ENCODE measurements at regions not wholly inside any gene's neighbourhood (a gene's known extent, or its start where the extent isn't known, plus 50 kb on each side); places are given as distances from the start of the nearest gene placed in this dataset.
"Not testable (repeated sequence)": the region's sequence is repeated elsewhere in the genome, so short reads cannot be mapped to it uniquely, and the experiment has no call there.

GRCh38 chr15:32312721-32313120 is 90.4 kb downstream of the GOLGA8K start:
- H3K79me2 ChIP-seq (ENCODE audit: insufficient read depth, low read length); H3K4me3 ChIP-seq (replicated peaks in 1 of 2; ENCODE audit: low read depth in 1 of 2, low read length in 2 of 2); H2AFZ ChIP-seq (ENCODE audit: low read depth, low read length, poor library complexity, severe bottlenecking); H3K4me1 ChIP-seq (ENCODE audit: control insufficient read depth in 1 of 2, insufficient read depth in 2 of 2, low read length in 2 of 2); H3K9me2 ChIP-seq (ENCODE audit: insufficient read depth); H3K9me3 ChIP-seq (ENCODE audit: control insufficient read depth in 1 of 2, insufficient read depth in 1 of 2, low read depth in 1 of 2, low read length in 2 of 2); DNase-seq (ENCODE audit: low read depth, low spot score); POLR2A ChIA-PET; H3K27me3 ChIP-seq (ENCODE audit: insufficient read depth, low read length); H3K9ac ChIP-seq (ENCODE audit: low read length); H4K20me1 ChIP-seq (ENCODE audit: insufficient read depth); BruUV-seq (replicated peaks); ATAC-seq; CTCF ChIA-PET; H3K4me2 ChIP-seq (ENCODE audit: low read length); H3K36me3 ChIP-seq (ENCODE audit: control insufficient read depth in 1 of 2, insufficient read depth in 2 of 2, low read length in 2 of 2); RAD21 ChIA-PET (ENCODE audit: low non-redundant PET in 1 of 2, low total read pairs in 2 of 2, uncharacterized antibody in 2 of 2, unreplicated experiment in 2 of 2); intact Hi-C loops (cut with micrococcal nuclease); H3K27ac ChIP-seq (ENCODE audit: low read depth, low read length): not testable (repeated sequence)

GRCh38 chr15:32307592-32307991 is 95.5 kb downstream of the GOLGA8K start:
- RAD21 ChIA-PET (ENCODE audit: low non-redundant PET in 1 of 2, low total read pairs in 2 of 2, uncharacterized antibody in 2 of 2, unreplicated experiment in 2 of 2); ATAC-seq; POLR2A ChIA-PET: not testable (repeated sequence)

GRCh38 chr15:32276200-32276830 is 126.8 kb downstream of the GOLGA8K start:
- H2AFZ ChIP-seq (ENCODE audit: low read depth, low read length, poor library complexity, severe bottlenecking); H3K4me3 ChIP-seq (replicated peaks in 1 of 2; ENCODE audit: low read depth in 1 of 2, low read length in 2 of 2); POLR2A ChIA-PET; H3K9me2 ChIP-seq (ENCODE audit: insufficient read depth); H3K4me2 ChIP-seq (ENCODE audit: low read length); BruUV-seq (replicated peaks); intact Hi-C loops (cut with micrococcal nuclease); H3K79me2 ChIP-seq (ENCODE audit: insufficient read depth, low read length); DNase-seq (ENCODE audit: low read depth, low spot score); RAD21 ChIA-PET (ENCODE audit: low non-redundant PET in 1 of 2, low total read pairs in 2 of 2, uncharacterized antibody in 2 of 2, unreplicated experiment in 2 of 2); H3K27me3 ChIP-seq (ENCODE audit: insufficient read depth, low read length); H3K4me1 ChIP-seq (ENCODE audit: control insufficient read depth in 1 of 2, insufficient read depth in 2 of 2, low read length in 2 of 2); H3K9ac ChIP-seq (ENCODE audit: low read length); H3K9me3 ChIP-seq (ENCODE audit: control insufficient read depth in 1 of 2, insufficient read depth in 1 of 2, low read depth in 1 of 2, low read length in 2 of 2); H4K20me1 ChIP-seq (ENCODE audit: insufficient read depth); H3K27ac ChIP-seq (ENCODE audit: low read depth, low read length); CTCF ChIA-PET; H3K36me3 ChIP-seq (ENCODE audit: control insufficient read depth in 1 of 2, insufficient read depth in 2 of 2, low read length in 2 of 2): not testable (repeated sequence)
- ATAC-seq = peak; percentile 98

More at GRCh38 chr15:32307592-32307991, 95.5 kb downstream of the GOLGA8K start:
- H3K79me2 ChIP-seq (ENCODE audit: insufficient read depth, low read length); H4K20me1 ChIP-seq (ENCODE audit: insufficient read depth); H3K9me3 ChIP-seq (ENCODE audit: control insufficient read depth in 1 of 2, insufficient read depth in 1 of 2, low read depth in 1 of 2, low read length in 2 of 2); H3K27me3 ChIP-seq (ENCODE audit: insufficient read depth, low read length); H3K9me2 ChIP-seq (ENCODE audit: insufficient read depth); H3K27ac ChIP-seq (ENCODE audit: low read depth, low read length); H3K9ac ChIP-seq (ENCODE audit: low read length); H3K4me3 ChIP-seq (replicated peaks in 1 of 2; ENCODE audit: low read depth in 1 of 2, low read length in 2 of 2); H3K36me3 ChIP-seq (ENCODE audit: control insufficient read depth in 1 of 2, insufficient read depth in 2 of 2, low read length in 2 of 2); H3K4me2 ChIP-seq (ENCODE audit: low read length); CTCF ChIA-PET; H3K4me1 ChIP-seq (ENCODE audit: control insufficient read depth in 1 of 2, insufficient read depth in 2 of 2, low read length in 2 of 2); intact Hi-C loops (cut with micrococcal nuclease); H2AFZ ChIP-seq (ENCODE audit: low read depth, low read length, poor library complexity, severe bottlenecking); DNase-seq (ENCODE audit: low read depth, low spot score); BruUV-seq (replicated peaks): not testable (repeated sequence)

GRCh38 chr15:32253958-32254357 is 149.1 kb downstream of the GOLGA8K start:
- RAD21 ChIA-PET (ENCODE audit: low non-redundant PET in 1 of 2, low total read pairs in 2 of 2, uncharacterized antibody in 2 of 2, unreplicated experiment in 2 of 2); H3K27me3 ChIP-seq (ENCODE audit: insufficient read depth, low read length); CTCF ChIA-PET; H3K9me2 ChIP-seq (ENCODE audit: insufficient read depth); ATAC-seq; H4K20me1 ChIP-seq (ENCODE audit: insufficient read depth); BruUV-seq (replicated peaks); H3K4me3 ChIP-seq (replicated peaks in 1 of 2; ENCODE audit: low read depth in 1 of 2, low read length in 2 of 2); DNase-seq (ENCODE audit: low read depth, low spot score); H3K9me3 ChIP-seq (ENCODE audit: control insufficient read depth in 1 of 2, insufficient read depth in 1 of 2, low read depth in 1 of 2, low read length in 2 of 2); H3K4me2 ChIP-seq (ENCODE audit: low read length); POLR2A ChIA-PET; H3K9ac ChIP-seq (ENCODE audit: low read length); H3K79me2 ChIP-seq (ENCODE audit: insufficient read depth, low read length); H3K4me1 ChIP-seq (ENCODE audit: control insufficient read depth in 1 of 2, insufficient read depth in 2 of 2, low read length in 2 of 2); H2AFZ ChIP-seq (ENCODE audit: low read depth, low read length, poor library complexity, severe bottlenecking); H3K27ac ChIP-seq (ENCODE audit: low read depth, low read length); intact Hi-C loops (cut with micrococcal nuclease); H3K36me3 ChIP-seq (ENCODE audit: control insufficient read depth in 1 of 2, insufficient read depth in 2 of 2, low read length in 2 of 2): not testable (repeated sequence)

GRCh38 chr15:32249207-32249606 is 153.9 kb downstream of the GOLGA8K start:
- H3K36me3 ChIP-seq (ENCODE audit: control insufficient read depth in 1 of 2, insufficient read depth in 2 of 2, low read length in 2 of 2); RAD21 ChIA-PET (ENCODE audit: low non-redundant PET in 1 of 2, low total read pairs in 2 of 2, uncharacterized antibody in 2 of 2, unreplicated experiment in 2 of 2); BruUV-seq (replicated peaks); ATAC-seq; CTCF ChIA-PET; H3K27me3 ChIP-seq (ENCODE audit: insufficient read depth, low read length); H3K9ac ChIP-seq (ENCODE audit: low read length); H3K4me3 ChIP-seq (replicated peaks in 1 of 2; ENCODE audit: low read depth in 1 of 2, low read length in 2 of 2); H3K9me2 ChIP-seq (ENCODE audit: insufficient read depth); H3K27ac ChIP-seq (ENCODE audit: low read depth, low read length); H3K4me2 ChIP-seq (ENCODE audit: low read length); H2AFZ ChIP-seq (ENCODE audit: low read depth, low read length, poor library complexity, severe bottlenecking); H3K4me1 ChIP-seq (ENCODE audit: control insufficient read depth in 1 of 2, insufficient read depth in 2 of 2, low read length in 2 of 2); DNase-seq (ENCODE audit: low read depth, low spot score); intact Hi-C loops (cut with micrococcal nuclease); POLR2A ChIA-PET; H4K20me1 ChIP-seq (ENCODE audit: insufficient read depth); H3K79me2 ChIP-seq (ENCODE audit: insufficient read depth, low read length); H3K9me3 ChIP-seq (ENCODE audit: control insufficient read depth in 1 of 2, insufficient read depth in 1 of 2, low read depth in 1 of 2, low read length in 2 of 2): not testable (repeated sequence)

Data from HCT116 (cell line).